ENCODE measurements at regions not wholly inside any gene's neighbourhood (a gene's known extent, or its start where the extent isn't known, plus 50 kb on each side); places are given as distances from the start of the nearest gene placed in this dataset.

DNA sequence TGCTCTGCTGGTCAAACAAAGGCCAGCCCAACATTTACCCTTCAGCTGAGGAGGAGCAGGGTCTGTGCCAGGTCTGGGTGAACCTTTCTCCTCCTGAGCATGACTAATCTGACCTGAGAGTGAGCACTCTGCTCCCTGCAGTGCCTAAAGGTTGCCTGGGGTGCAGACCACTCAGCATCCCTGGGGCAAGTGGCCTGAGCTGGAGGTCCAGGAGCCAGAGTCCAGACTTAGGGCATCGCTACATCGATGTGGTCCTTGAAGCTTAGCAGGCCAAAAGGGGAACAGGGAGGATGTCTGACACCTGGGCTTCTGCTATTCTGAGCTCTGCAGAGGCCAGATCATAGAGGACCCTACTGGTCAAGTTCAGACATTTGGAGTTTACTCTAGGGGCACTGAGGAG lies 119.1 kb downstream of the FAM43A start:
- Histone ChIP-seq H2BK20ac (ENCODE audit: low read depth, low read length, poor library complexity, severe bottlenecking) (no peak overlapping the region), H2AK5ac (ENCODE audit: insufficient read length, low read length) (no peak overlapping the region), H4K8ac (replicated peaks; ENCODE audit: insufficient read length, low read depth, low read length) (no peak overlapping the region), H3K23me2 (ENCODE audit: insufficient read length, low read depth, low read length, poor library complexity, severe bottlenecking) (no peaks in the 10 kb centered on the region), H3K9ac (ENCODE audit: extremely low read depth, insufficient read length, low read length) (no peak overlapping the region), H3K56ac (ENCODE audit: insufficient read length, low read depth, low read length) (no peak overlapping the region), H3K18ac (ENCODE audit: insufficient read length, low read depth, low read length) (no peak overlapping the region), H4K91ac (ENCODE audit: insufficient read length, low read depth, low read length) (no peak overlapping the region), H3K27me3 (ENCODE audit: insufficient read depth, low read length) (no peaks in the 10 kb centered on the region), H2BK15ac (ENCODE audit: low read depth, low read length) (no peak overlapping the region), H3K23ac (ENCODE audit: insufficient read length, low read depth, low read length) (no peak overlapping the region), H3K4me2 (ENCODE audit: insufficient read depth, insufficient read length, low read length) (no peak overlapping the region), H2BK120ac (ENCODE audit: low read depth, low read length, poor library complexity, severe bottlenecking) (no peak overlapping the region), H4K5ac (ENCODE audit: insufficient read length, low read depth, low read length) (no peak overlapping the region), H3K27ac (ENCODE audit: insufficient read length, low read depth, low read length) (no peak overlapping the region), H4K20me1 (ENCODE audit: control insufficient read depth, insufficient read depth, insufficient read length) (no peaks in the 10 kb centered on the region), H3T11ph (ENCODE audit: low read length) (no peak overlapping the region), H3K4me1 (ENCODE audit: insufficient read depth, low read length) (no peaks in the 10 kb centered on the region), H3K9me3 (ENCODE audit: control insufficient read depth, low read depth, low read length) (no peaks in the 10 kb centered on the region), H2BK5ac (ENCODE audit: insufficient read length, low read length) (no peak overlapping the region), H3K14ac (ENCODE audit: insufficient read depth, low read length) (no peak overlapping the region), H3K79me1 (ENCODE audit: insufficient read depth, low read depth, low read length, poor library complexity, severe bottlenecking) (no peaks in the 10 kb centered on the region), H3K4ac (ENCODE audit: low read depth, low read length) (no peak overlapping the region), H2AFZ (ENCODE audit: low read length) (no peak overlapping the region), H2BK12ac (ENCODE audit: insufficient read length, low read depth, low read length) (no peak overlapping the region), H3K79me2 (ENCODE audit: insufficient read depth, low read length) (no peaks in the 10 kb centered on the region; the same call in 1 of the 2 replicates)
- Mint-ChIP-seq H3K4me3 (no peak overlapping the region), H3K27me3 (ENCODE audit: low read depth) (peaks cover 22% of the 10 kb centered on the region), H3K4me1 (peaks cover 23% of the 10 kb centered on the region in 2 experiments), H3K27ac (no peak overlapping the region), H3K9me3 (no peaks in the 10 kb centered on the region), H3K36me3 (ENCODE audit: insufficient read depth in 1 of 3, low read depth in 3 of 3) (no peaks in the 10 kb centered on the region)
- no peak for DNase-seq
- TF ChIP-seq, protein P1, sequence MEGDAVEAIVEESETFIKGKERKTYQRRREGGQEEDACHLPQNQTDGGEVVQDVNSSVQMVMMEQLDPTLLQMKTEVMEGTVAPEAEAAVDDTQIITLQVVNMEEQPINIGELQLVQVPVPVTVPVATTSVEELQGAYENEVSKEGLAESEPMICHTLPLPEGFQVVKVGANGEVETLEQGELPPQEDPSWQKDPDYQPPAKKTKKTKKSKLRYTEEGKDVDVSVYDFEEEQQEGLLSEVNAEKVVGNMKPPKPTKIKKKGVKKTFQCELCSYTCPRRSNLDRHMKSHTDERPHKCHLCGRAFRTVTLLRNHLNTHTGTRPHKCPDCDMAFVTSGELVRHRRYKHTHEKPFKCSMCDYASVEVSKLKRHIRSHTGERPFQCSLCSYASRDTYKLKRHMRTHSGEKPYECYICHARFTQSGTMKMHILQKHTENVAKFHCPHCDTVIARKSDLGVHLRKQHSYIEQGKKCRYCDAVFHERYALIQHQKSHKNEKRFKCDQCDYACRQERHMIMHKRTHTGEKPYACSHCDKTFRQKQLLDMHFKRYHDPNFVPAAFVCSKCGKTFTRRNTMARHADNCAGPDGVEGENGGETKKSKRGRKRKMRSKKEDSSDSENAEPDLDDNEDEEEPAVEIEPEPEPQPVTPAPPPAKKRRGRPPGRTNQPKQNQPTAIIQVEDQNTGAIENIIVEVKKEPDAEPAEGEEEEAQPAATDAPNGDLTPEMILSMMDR (conservative IDR thresholded peaks at IDR 0.05), result no peak
- WGBS (ENCODE audit: extremely low coverage, insufficient read length, low lambda C conversion rate), result no CpG with 5 or more reads among the region's 2 CpGs
